HepG2 (cell line): ENCODE measurements at regions not wholly inside any gene's neighbourhood (a gene's known extent, or its start where the extent isn't known, plus 50 kb on each side); places are given as distances from the start of the nearest gene placed in this dataset.
A peak's percentile ranks its signal among the peaks of the same experiment; 100 is the strongest.

Experiments
- ATAC-seq: fragments of 200-7000 bp; cut with Tn5 transposase; 3 replicates; pipeline ENCODE4 v1.9.1; 2020; ENCODE audit warnings: mild to moderate bottlenecking, moderate library complexity
- BruUV-seq: library from RNA; stranded (reverse); fragments of 400-500 nt; replicated peaks from 2 replicates; lab custom pipeline; 2021; lab: Mats Ljungman, UMichigan
- CTCF ChIA-PET: fragments of 300-600 bp; formaldehyde crosslinking; extraction: SDS; loops from one replicate; lab custom pipeline; 2021; ENCODE audit warnings: low total read pairs, inconsistent platforms, low intra/inter-chr PET ratio; lab: Yijun Ruan, JAX
- POLR2A ChIA-PET: fragments of 350-600 bp; sonication (Branson Sonifier 250); formaldehyde crosslinking; loops from one replicate; lab custom pipeline; 2020; ENCODE audit warnings: antibody characterized with exemption, inconsistent platforms; lab: Yijun Ruan, JAX
- DNase-seq: peaks from one replicate; pipeline ENCODE4 v3.0.0-alpha.2; 2015; ENCODE audit warnings: low spot score
- FAIRE-seq: peaks from 3 replicates; lab custom pipeline; 2011; peaks lifted over from hg19 to GRCh38; lab: Jason Lieb, UNC
- H2AFZ ChIP-seq: one replicate; pipeline ENCODE4 v1.6.1; 2011; ENCODE audit warnings: low read length, inconsistent platforms
- H3K27ac ChIP-seq: fragments of 300-600 bp; 3 replicates; pipeline ENCODE4 v1.8.0; 2011; ENCODE audit warnings: mixed run types, mild to moderate bottlenecking, mixed read lengths, low read length, inconsistent platforms; ENCODE audit not compliant: insufficient read depth; ENCODE audit errors: extremely low read length
- H3K27me3 ChIP-seq, 2 experiments: fragments of 200-600 bp in 1 of 2; 2 replicates in 1 of 2; 3 replicates in 1 of 2; pipeline versions ENCODE4 v1.6.0 to v1.8.0; 2011; ENCODE audit warnings: low read length in 2 of 2, mild to moderate bottlenecking in 2 of 2, moderate library complexity in 2 of 2, inconsistent platforms in 1 of 2; ENCODE audit not compliant: insufficient read depth in 2 of 2, control insufficient read depth in 1 of 2
- H3K36me3 ChIP-seq, 2 experiments: fragments of 200-600 bp in 1 of 2; replicated peaks in 1 of 2; 2 replicates in 1 of 2; 3 replicates in 1 of 2; pipeline versions ENCODE4 v1.5.1 to v1.8.0; 2011; ENCODE audit warnings: low read length in 2 of 2, inconsistent platforms in 1 of 2; ENCODE audit not compliant: insufficient read depth in 2 of 2, control insufficient read depth in 1 of 2
- H3K4me1 ChIP-seq: 2 replicates; pipeline ENCODE4 v1.5.1; 2012; ENCODE audit warnings: low read length, inconsistent platforms; ENCODE audit not compliant: insufficient read depth
- H3K4me2 ChIP-seq: 2 replicates; pipeline ENCODE4 v1.6.0; 2011; ENCODE audit warnings: low read depth, low read length, inconsistent platforms
- H3K4me3 ChIP-seq, 3 experiments: fragments of 200-600 bp in 1 of 3; sonication (generic), shearing (Covaris generic) in 1 of 3; replicated peaks in 1 of 3; 2 replicates each; pipeline ENCODE4 v1.5.1; 2011 to 2016; ENCODE audit warnings: low read length in 3 of 3, inconsistent platforms in 2 of 3, low read depth in 2 of 3, mild to moderate bottlenecking in 2 of 3, control low read depth in 1 of 3, mixed read lengths in 1 of 3; ENCODE audit not compliant: insufficient read depth in 1 of 3
- H3K79me2 ChIP-seq: one replicate; pipeline ENCODE4 v1.6.1; 2011; ENCODE audit warnings: low read length, inconsistent platforms; ENCODE audit not compliant: insufficient read depth
- H3K9ac ChIP-seq: 2 replicates; pipeline ENCODE4 v1.6.0; 2011; ENCODE audit warnings: mild to moderate bottlenecking, low read depth, low read length, inconsistent platforms; ENCODE audit not compliant: insufficient read depth
- H3K9me3 ChIP-seq: 2 replicates; pipeline ENCODE4 v1.5.1; 2012; ENCODE audit warnings: mild to moderate bottlenecking, low read length
- H4K20me1 ChIP-seq: 2 replicates; pipeline ENCODE4 v1.6.0; 2011; ENCODE audit warnings: inconsistent platforms, mild to moderate bottlenecking, low read length, moderate library complexity; ENCODE audit not compliant: insufficient read depth
- DNMT1 ChIP-seq: sonication (generic); formaldehyde crosslinking; IDR thresholded peaks from 2 replicates; pipeline ENCODE4 v1.5.1; 2020; ENCODE audit warnings: mild to moderate bottlenecking, missing genetic modification reagents
- HBP1 ChIP-seq: IDR thresholded peaks from 2 replicates; pipeline ENCODE4 v1.6.1; 2016; ENCODE audit warnings: low read depth, control low read depth
- HDAC1 ChIP-seq: sonication (generic); formaldehyde crosslinking; IDR thresholded peaks from 2 replicates; pipeline ENCODE4 v1.5.1; 2020; ENCODE audit warnings: mild to moderate bottlenecking, missing genetic modification reagents
- MAFF ChIP-seq: IDR thresholded peaks from 2 replicates; pipeline ENCODE4 v1.6.1; 2011; ENCODE audit warnings: low read depth, low read length, improper control_type of control experiment
- MAFK ChIP-seq, 2 experiments: IDR thresholded peaks in 1 of 2; conservative IDR thresholded peaks in 1 of 2; 2 replicates each; pipeline ENCODE4 v1.6.1; 2011; ENCODE audit warnings: improper control_type of control experiment in 2 of 2, low read length in 2 of 2
- TGIF2 ChIP-seq: IDR thresholded peaks from 2 replicates; pipeline ENCODE4 v1.6.1; 2016; ENCODE audit warnings: control low read depth, missing compliant biosample characterization
- ZBTB2 ChIP-seq: sonication (generic); formaldehyde crosslinking; IDR thresholded peaks from 2 replicates; pipeline ENCODE4 v1.8.0; 2022; ENCODE audit warnings: low read depth, missing genetic modification reagents
- ZNF616 ChIP-seq: sonication (generic); formaldehyde crosslinking; IDR thresholded peaks from 2 replicates; pipeline ENCODE4 v1.5.0; 2020; ENCODE audit warnings: low read depth, mild to moderate bottlenecking, missing genetic modification reagents
- WGBS: methylation state at CpG from one replicate; pipeline ENCODE4 v1.1.6; 2017; ENCODE audit warnings: low lambda C conversion rate; 5-methylcytosine and 5-hydroxymethylcytosine counted together
- in situ Hi-C: cut with HindIII; loops from 2 replicates; pipeline ENCODE4 v1.10.0; 2017; ENCODE audit warnings: low pct_unique_long_range_greater_than_20kb; ENCODE audit not compliant: extremely low pct_ligation_motif_present
- intact Hi-C: fragments of 100-400 bp; cut with micrococcal nuclease; formaldehyde crosslinking; loops from one replicate; pipeline ENCODE4 v1.10.0; 2022; ENCODE audit not compliant: unreplicated experiment

- TF ChIP-seq DNMT1 (CRISPR knock-in tag): no peak
- no peak for TF ChIP-seq HDAC1 (CRISPR knock-in tag)
- TF ChIP-seq ZBTB2 (CRISPR knock-in tag): no peak
- TF ChIP-seq ZNF616: no peak
- no peak for TF ChIP-seq HBP1 (CRISPR knock-in tag)
Measured at GRCh38 chr21:19767546-19767945, 1230.7 kb upstream of the NCAM2 start (continued).

GRCh38 chr21:19771881-19772280 lies 1226.3 kb upstream of the NCAM2 start:
- Histone ChIP-seq H3K9ac (no peak overlapping the region), H3K27ac (no peak overlapping the region)
- no peak for FAIRE-seq

More at GRCh38 chr21:19771881-19772280, 1226.3 kb upstream of the NCAM2 start:
- H3K9me3 ChIP-seq: peaks cover 64% of the 10 kb centered on the region
- CTCF ChIA-PET: no interaction called here
- TF ChIP-seq MAFF (peak; percentile 73), MAFK (conservative IDR thresholded peaks at IDR 0.05 in 1 of 2, IDR thresholded peaks at IDR 0.05 in 1 of 2; ENCODE audit: low read length in 2 of 2) (peak; percentile 54 to 82; a peak in 3 of 4 replicates), TGIF2 (CRISPR knock-in tag) (no peak)
- in situ Hi-C loops: no loop called here
- H3K36me3 ChIP-seq: no peaks in the 10 kb centered on the region
- intact Hi-C loops: no loop called here
- H3K4me1 ChIP-seq: no peaks in the 10 kb centered on the region
- H4K20me1 ChIP-seq: no peaks in the 10 kb centered on the region
- H3K27me3 ChIP-seq: no peaks in the 10 kb centered on the region
- POLR2A ChIA-PET: no interaction called here
- no TSS peak for BruUV-seq
- no peak overlapping the region for H3K4me3 ChIP-seq
- H3K4me2 ChIP-seq: no peak overlapping the region
- H2AFZ ChIP-seq: no peak overlapping the region
- WGBS: 3% methylated on average over 2 of the region's 2 CpGs
- ATAC-seq: no peak
- no peak for DNase-seq
- no peaks in the 10 kb centered on the region for H3K79me2 ChIP-seq
